Astrocyte of the cerebellum (primary cell): ENCODE measurements at regions not wholly inside any gene's neighbourhood (a gene's known extent, or its start where the extent isn't known, plus 50 kb on each side); places are given as distances from the start of the nearest gene placed in this dataset.

Experiments
- DNase-seq: peaks from one replicate; pipeline ENCODE4 v3.0.0-alpha.2; 2011; ENCODE audit warnings: low read depth
- H3K4me3 ChIP-seq: 2 replicates; pipeline ENCODE4 v1.5.1; 2011; ENCODE audit warnings: mild to moderate bottlenecking, low read depth, low read length, moderate library complexity
- in situ Hi-C: cut with HindIII; loops from 2 replicates; pipeline ENCODE4 v1.10.0; 2017; ENCODE audit warnings: low sequenced_read_pairs
- TF ChIP-seq, protein P1 (sequence below): IDR thresholded peaks from 2 replicates; pipeline ENCODE4 v1.5.1; 2012; ENCODE audit warnings: low read length, low read depth, moderate library complexity, mild to moderate bottlenecking; ENCODE audit errors: missing control alignments

DNA sequence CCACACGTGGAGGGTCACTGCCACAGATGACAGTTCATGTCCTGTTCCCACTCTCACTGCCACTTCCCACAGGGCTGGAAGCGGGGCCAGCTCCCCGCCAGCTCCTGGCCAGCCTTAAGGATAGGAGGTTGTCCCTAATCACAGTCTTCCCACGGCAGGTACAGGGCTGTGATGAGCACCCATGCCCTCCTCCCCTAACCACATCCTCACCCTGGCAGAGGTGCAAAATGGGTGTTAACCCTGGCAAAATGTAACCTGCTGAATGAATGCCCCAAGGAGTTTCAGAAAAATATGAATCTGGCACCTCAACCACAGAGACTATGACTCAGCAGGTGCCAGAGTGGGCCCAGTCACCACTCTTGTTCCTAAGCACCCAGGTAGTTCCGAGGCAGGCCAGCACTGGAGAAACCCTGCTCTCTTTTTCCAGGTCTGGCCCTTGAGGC lies 185.1 kb upstream of the TPM1 start:
- in situ Hi-C loops, result no loop called here
- H3K4me3 ChIP-seq, result no peak overlapping the region
- TF ChIP-seq, protein P1, sequence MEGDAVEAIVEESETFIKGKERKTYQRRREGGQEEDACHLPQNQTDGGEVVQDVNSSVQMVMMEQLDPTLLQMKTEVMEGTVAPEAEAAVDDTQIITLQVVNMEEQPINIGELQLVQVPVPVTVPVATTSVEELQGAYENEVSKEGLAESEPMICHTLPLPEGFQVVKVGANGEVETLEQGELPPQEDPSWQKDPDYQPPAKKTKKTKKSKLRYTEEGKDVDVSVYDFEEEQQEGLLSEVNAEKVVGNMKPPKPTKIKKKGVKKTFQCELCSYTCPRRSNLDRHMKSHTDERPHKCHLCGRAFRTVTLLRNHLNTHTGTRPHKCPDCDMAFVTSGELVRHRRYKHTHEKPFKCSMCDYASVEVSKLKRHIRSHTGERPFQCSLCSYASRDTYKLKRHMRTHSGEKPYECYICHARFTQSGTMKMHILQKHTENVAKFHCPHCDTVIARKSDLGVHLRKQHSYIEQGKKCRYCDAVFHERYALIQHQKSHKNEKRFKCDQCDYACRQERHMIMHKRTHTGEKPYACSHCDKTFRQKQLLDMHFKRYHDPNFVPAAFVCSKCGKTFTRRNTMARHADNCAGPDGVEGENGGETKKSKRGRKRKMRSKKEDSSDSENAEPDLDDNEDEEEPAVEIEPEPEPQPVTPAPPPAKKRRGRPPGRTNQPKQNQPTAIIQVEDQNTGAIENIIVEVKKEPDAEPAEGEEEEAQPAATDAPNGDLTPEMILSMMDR, result no peak
- DNase-seq, result no peak

DNA sequence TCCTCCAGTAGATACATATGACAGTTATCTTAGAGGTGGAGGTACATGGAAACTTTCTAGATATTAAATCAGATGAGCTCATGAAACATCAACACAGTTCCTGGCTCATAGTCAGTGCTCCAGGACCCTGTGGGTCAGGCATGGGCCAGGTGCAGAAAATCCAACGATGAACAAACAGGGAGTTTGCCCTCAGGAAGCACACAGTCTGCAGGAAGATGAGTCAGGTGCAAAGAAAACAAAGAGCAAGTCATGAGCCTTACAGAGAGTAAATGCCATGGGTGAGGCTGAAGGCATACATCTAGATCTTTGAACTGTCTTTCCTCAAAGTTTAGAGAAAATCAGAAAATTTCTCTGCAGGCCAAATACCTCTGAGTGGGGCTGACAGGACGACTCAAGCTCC lies 184.2 kb upstream of the TPM1 start:
- in situ Hi-C loops, result no loop called here
- TF ChIP-seq, protein P1, result no peak
- no peak for DNase-seq
- no peak overlapping the region for H3K4me3 ChIP-seq

DNA sequence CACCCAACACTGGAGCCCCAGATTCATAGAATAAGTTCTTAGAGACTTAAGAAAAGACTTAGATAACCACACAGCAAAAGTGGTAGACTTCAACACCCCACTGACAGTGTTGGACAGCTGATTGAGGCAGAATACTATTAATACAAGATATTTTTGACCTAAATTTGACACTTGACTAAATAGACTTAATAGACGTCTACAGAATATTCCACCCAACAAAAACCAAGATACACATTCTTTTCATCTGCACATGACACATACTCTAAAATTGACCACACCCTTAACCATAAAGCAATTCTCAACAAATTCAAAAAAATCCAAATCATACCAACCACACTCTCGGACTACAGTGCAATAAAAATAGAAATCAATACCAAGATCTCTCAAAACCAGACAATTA lies 179.8 kb upstream of the TPM1 start:
- no peak for DNase-seq
- in situ Hi-C loops, result no loop called here
- TF ChIP-seq, protein P1, result no peak
- no peak overlapping the region for H3K4me3 ChIP-seq

DNA sequence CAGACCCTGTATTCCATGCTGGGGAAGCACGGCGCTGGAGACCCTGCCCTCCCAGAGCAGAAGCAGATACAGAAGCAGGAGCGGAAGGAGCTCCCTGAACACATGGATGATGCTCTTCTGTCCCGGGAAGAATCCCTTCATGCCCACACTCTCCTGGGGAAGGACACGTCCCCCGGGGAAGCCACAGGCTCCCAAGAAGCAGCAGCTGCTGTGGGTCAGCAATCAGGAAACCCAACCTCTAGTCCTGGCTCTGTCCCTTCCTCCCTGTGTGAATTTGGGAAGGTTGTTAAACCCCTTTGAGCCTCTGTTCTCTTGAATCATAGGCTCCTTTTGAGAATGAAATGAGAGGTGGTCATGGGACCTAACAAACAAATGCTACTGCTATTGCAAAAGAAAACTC lies 176.2 kb upstream of the TPM1 start:
- H3K4me3 ChIP-seq, result no peak overlapping the region
- no peak for DNase-seq
- in situ Hi-C loops, result no loop called here
- TF ChIP-seq, protein P1, result no peak

DNA sequence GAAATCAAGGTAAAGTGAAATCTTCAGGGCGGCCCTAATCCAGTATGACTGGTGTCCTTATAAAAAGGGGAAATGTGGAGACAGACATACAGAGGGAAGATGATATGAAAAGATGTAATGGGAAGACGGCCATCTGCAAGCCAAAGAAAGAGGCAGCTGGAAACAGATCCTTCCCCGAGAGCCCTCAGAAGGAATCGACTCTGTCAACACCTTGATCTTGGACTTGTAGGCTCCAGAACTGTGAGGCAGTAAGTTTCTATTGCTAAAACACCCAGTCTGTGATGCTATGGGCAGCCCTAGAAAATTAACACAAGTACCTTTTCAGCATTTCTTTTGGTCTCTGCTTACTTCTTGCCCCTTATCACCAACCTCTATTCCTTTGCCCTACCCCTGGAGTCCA lies 174.7 kb upstream of the TPM1 start:
- in situ Hi-C loops, result no loop called here
- TF ChIP-seq, protein P1, result no peak
- no peak overlapping the region for H3K4me3 ChIP-seq
- DNase-seq, result no peak

DNA sequence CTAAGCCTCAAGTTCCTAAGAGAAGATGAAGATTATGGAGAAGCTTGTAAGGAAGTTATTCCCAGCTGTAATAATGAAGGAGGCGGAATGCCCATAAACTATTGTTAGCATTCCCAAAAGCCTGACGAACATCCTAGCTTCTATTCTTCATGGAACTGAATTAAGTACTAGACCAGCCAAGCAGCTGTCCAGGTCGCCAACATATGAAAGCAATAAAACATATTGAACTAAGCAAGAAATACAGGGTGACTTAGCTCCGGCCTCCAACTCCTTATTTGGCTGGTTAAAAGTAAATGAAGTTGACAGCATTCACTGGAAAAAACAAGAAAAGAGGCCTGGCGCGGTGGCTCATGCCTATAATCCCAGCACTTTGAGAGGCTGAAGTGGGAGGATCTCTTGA lies 174.0 kb upstream of the TPM1 start:
- DNase-seq, result no peak
- no peak overlapping the region for H3K4me3 ChIP-seq
- in situ Hi-C loops, result no loop called here
- TF ChIP-seq, protein P1, result no peak

DNA sequence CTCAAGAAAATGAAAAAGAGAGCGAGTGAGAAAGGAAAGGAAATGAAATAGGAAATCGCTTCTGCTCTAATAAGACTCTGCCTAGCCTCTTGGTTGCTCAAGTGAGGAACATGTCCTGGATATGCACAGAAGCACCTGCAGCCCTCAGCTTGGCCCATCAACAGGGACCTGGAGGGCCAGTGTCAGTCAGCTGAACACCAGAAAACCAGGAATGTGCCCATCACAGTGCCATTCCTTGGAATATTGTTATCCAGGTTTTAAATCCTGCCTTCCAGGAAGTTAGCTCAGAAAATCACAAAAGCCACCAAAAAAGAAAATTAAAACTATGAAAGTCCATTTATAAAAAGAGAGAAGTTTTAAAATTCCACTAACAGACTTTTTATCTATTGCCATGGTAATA lies 173.4 kb upstream of the TPM1 start:
- TF ChIP-seq, protein P1, result no peak
- DNase-seq, result no peak
- H3K4me3 ChIP-seq, result no peak overlapping the region
- in situ Hi-C loops, result no loop called here
